Kidney (tissue), 13 donors: ENCODE measurements at regions not wholly inside any gene's neighbourhood (a gene's known extent, or its start where the extent isn't known, plus 50 kb on each side); places are given as distances from the start of the nearest gene placed in this dataset.

Source experiments
- DNase-seq, 5 donors: peaks; one replicate each; pipeline ENCODE4 v3.0.0-alpha.2; 2013 to 2020
- FAIRE-seq: peaks from 2 replicates; lab custom pipeline; 2012; peaks lifted over from hg19 to GRCh38; lab: Jason Lieb, UNC
- H3K27ac ChIP-seq, 2 donors: one replicate each; pipeline ENCODE4 v1.7.0; 2013; ENCODE audit warnings: low read depth in 2 of 2, low read length in 2 of 2, inconsistent platforms in 1 of 2
- H3K27me3 ChIP-seq: one replicate; pipeline ENCODE4 v1.7.1; 2013; ENCODE audit warnings: low read length, inconsistent platforms; ENCODE audit not compliant: control insufficient read depth, insufficient read depth
- H3K36me3 ChIP-seq, 3 donors: one replicate each; pipeline versions ENCODE4 v1.7.0 to v1.7.1; 2013; ENCODE audit warnings: low read length in 3 of 3, control low read depth in 1 of 3, inconsistent platforms in 1 of 3; ENCODE audit not compliant: insufficient read depth in 3 of 3, control insufficient read depth in 2 of 3
- H3K4me1 ChIP-seq, 3 donors: one replicate each; pipeline versions ENCODE4 v1.7.0 to v1.7.1; 2013; ENCODE audit warnings: low read length in 3 of 3, inconsistent platforms in 1 of 3, low read depth in 1 of 3; ENCODE audit not compliant: control insufficient read depth in 2 of 3, insufficient read depth in 2 of 3
- H3K4me3 ChIP-seq, 3 donors: one replicate each; pipeline versions ENCODE4 v1.7.0 to v1.8.1; 2013; ENCODE audit warnings: low read length in 3 of 3, control low read depth in 1 of 3, inconsistent platforms in 1 of 3
- H3K9ac ChIP-seq, 3 donors: one replicate each; pipeline versions ENCODE4 v1.7.0 to v1.7.1; 2013; ENCODE audit warnings: low read length in 3 of 3, control low read depth in 1 of 3, inconsistent platforms in 1 of 3
- H3K9me3 ChIP-seq, 3 donors: one replicate each; pipeline versions ENCODE4 v1.7.0 to v1.7.1; 2013; ENCODE audit warnings: low read length in 3 of 3, control low read depth in 1 of 3, inconsistent platforms in 1 of 3; ENCODE audit not compliant: control insufficient read depth in 2 of 3, insufficient read depth in 1 of 3
- CTCF ChIP-seq: IDR thresholded peaks from 3 replicates; pipeline ENCODE4 v1.5.1; 2012; ENCODE audit warnings: mild to moderate bottlenecking, moderate library complexity, borderline replicate concordance; ENCODE audit not compliant: insufficient read depth; ENCODE audit errors: extremely low read depth
- intact Hi-C: fragments of 100-400 bp; cut with DNase I; formaldehyde crosslinking; loops from one replicate; pipeline ENCODE4 v1.11.1; 2022
- donor health status: control.
- donor health status: control.
- donor health status: control.
- donor health status: control.
- donor health status: control.
- donor health status: DM: yes; HTN: yes; CAD: no.
- donor health status: Normal renal cell carcinoma (clear cell type).

- H3K9ac ChIP-seq: no peak overlapping the region
- no peak for FAIRE-seq
- no peak overlapping the region for H3K27ac ChIP-seq
- H3K4me3 ChIP-seq: no peak overlapping the region
- H3K27me3 ChIP-seq: no peaks in the 10 kb centered on the region
- TF ChIP-seq CTCF: no peak
- peaks cover 0 to 3% (median 0%) of the 10 kb centered on the region in 3 donors for H3K4me1 ChIP-seq
- intact Hi-C loops: no loop called here
- H3K9me3 ChIP-seq: peaks cover 0 to 5% (median 0%) of the 10 kb centered on the region in 3 donors
- no peaks in the 10 kb centered on the region for H3K36me3 ChIP-seq
- DNase-seq: no peak
These were observed 56.1 kb downstream of the CAPZA3 start for GRCh38 chr12:18794000-18794399.

DNA sequence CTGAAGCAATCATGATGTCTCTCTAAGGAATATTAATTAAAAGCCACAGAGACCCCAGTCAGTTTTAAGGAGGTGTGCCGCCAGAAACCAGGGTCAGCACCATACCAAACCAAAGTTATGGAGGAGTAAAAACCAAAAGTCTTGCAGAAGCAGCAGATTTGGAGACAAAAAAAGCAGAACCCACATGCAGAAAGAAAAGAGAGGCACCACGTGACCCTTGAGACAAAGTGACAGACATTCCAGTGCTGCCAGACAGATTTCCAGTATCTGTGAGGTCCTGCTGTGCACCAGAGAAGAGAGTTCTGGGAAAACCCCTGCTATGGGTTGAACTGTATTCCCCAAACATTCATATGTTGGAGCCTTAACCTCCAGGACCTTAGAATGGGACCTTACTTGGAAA is 59.7 kb downstream of the CAPZA3 start:
- DNase-seq (no peak), FAIRE-seq (no peak)
- Histone ChIP-seq H3K27me3 (no peaks in the 10 kb centered on the region), H3K9me3 (no peaks in the 10 kb centered on the region), H3K4me1 (peaks cover 0 to 3% (median 0%) of the 10 kb centered on the region in 3 donors), H3K4me3 (peak overlapping the region in 2 of 3 donors; percentile 70 to 71), H3K9ac (no peak overlapping the region), H3K36me3 (no peaks in the 10 kb centered on the region), H3K27ac (peak overlapping the region in 1 of 2 donors; percentile 90)
- intact Hi-C loops: no loop called here
- no peak for TF ChIP-seq CTCF

GRCh38 chr12:18798535-18799361 is 60.8 kb downstream of the CAPZA3 start:
- H3K4me3 ChIP-seq: peak overlapping the region in 2 of 3 donors; percentile 70 to 71
- H3K27me3 ChIP-seq: no peaks in the 10 kb centered on the region
- no peaks in the 10 kb centered on the region for H3K9me3 ChIP-seq
- FAIRE-seq: peak; percentile 82
- no peaks in the 10 kb centered on the region for H3K36me3 ChIP-seq
- no peak for TF ChIP-seq CTCF
- H3K27ac ChIP-seq: peak overlapping the region; percentile 73 to 90
- H3K9ac ChIP-seq: peak overlapping the region in 1 of 3 donors; percentile 60
- peak in 2 of 5 donors; percentile 24 to 40 for DNase-seq
- H3K4me1 ChIP-seq: peaks cover 0 to 3% (median 0%) of the 10 kb centered on the region in 3 donors
- intact Hi-C loops: no loop called here
